ENCODE measurements at regions not wholly inside any gene's neighbourhood (a gene's known extent, or its start where the extent isn't known, plus 50 kb on each side); places are given as distances from the start of the nearest gene placed in this dataset.

DNA sequence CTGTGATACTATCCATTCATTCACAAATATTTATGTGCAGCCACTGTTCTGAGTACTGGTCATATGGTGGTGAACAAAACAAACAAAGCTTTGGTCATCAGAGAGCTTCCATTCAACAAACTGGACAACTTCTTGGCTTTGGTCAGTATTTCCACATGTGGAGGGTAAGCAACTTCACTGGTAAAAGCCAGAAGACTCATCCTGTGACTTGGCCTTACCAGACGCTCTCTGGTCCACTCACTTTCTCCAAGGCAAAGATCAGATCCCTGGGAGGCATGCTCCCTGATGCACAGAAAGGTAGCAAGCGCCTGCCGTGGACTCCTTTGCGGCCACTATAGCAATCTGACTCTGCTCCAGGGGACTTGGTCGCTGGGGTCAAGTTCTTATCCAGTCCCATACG is 179.5 kb downstream of the EN1 start:
- TF ChIP-seq CTCF (conservative IDR thresholded peaks at IDR 0.05; ENCODE audit: control insufficient read depth, insufficient read depth, low read depth, low read length), result no peak
- no peak overlapping the region for H3K4me3 ChIP-seq (ENCODE audit: control insufficient read depth, low read depth, low read length)
- DNase-seq (ENCODE audit: low read depth), result peak; percentile 99

DNA sequence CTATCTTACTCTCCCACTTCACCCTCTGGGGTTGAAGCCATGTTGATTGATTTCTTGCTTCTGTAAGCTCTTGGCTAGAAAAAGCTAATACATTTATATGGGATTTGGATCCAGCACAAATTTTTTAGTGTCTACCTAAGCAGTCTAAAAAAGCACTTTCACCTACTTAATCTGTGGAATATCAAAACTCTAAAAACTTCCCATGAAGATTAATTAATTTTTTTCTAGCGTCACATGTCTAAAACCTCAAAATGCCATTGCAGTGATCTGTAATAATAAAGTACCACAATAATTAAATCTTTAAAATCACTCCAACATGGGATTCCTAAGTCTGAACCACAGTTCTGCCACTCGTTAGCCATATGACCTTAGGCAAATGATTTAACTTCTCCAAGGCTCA is 180.1 kb downstream of the EN1 start:
- peak; percentile 72 for DNase-seq (ENCODE audit: low read depth)
- H3K4me3 ChIP-seq (ENCODE audit: control insufficient read depth, low read depth, low read length), result no peak overlapping the region

DNA sequence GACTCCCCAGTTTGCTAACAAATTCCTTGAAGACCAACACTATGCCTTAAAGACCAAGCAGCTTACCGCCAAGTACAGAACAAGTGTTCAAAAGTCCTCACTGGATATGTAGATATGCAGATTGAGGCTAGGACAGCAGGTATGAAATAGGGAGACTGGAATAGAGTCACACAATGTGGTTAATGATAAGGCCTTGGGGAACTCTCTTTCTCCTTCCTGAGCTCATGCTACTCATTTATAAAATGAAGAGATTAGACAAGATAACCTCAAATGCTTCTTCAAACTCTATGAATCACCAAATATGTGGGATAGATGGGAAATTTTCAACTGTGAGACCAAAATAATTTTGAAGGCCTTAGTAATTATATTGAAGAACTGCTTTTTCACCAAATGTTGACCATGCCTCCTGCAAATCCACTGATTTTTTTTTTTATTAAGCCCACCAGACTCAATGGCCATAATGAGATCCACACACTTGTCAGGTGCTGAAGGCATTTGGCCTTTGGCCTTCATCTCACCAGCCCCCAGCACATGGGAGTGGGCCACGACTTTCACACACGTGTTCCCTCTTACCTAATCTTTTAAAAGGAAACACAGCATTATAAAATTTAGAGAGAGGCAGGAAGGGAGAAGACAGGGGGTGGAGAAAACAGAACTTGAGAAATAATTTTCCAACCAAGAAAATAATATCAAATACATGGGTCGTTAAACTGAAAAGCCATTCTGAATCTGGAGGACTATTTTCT is 181.5 kb downstream of the EN1 start:
- DNase-seq (ENCODE audit: low read depth), result no peak
- no peak for TF ChIP-seq CTCF (conservative IDR thresholded peaks at IDR 0.05; ENCODE audit: control insufficient read depth, insufficient read depth, low read depth, low read length)
- no peak overlapping the region for H3K4me3 ChIP-seq (ENCODE audit: control insufficient read depth, low read depth, low read length)

More for the DNA sequence above, 180.1 kb downstream of the EN1 start:
- no peak for TF ChIP-seq CTCF (conservative IDR thresholded peaks at IDR 0.05; ENCODE audit: control insufficient read depth, insufficient read depth, low read depth, low read length)

DNA sequence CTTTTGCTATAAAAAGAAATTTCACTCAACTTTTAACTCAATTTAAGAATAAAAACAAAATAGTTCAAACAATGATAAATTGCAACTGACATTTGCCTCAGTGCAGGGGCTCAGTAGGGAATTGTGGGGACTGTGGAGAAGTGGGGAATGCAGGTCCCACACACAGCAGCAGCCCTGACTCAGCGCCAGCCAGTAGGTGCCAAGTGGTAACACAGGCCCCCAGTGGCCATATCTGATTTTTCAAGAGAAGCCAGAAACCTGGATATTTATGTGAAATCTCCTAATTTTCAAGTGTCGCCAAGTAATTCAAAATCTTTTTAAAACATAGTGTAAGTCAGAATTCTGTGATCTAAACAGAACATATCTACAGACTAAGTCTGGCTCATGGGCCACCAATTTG is 186.3 kb downstream of the EN1 start:
- peak; percentile 50 for DNase-seq (ENCODE audit: low read depth)
- TF ChIP-seq CTCF (conservative IDR thresholded peaks at IDR 0.05; ENCODE audit: control insufficient read depth, insufficient read depth, low read depth, low read length), result peak; percentile 23
- H3K4me3 ChIP-seq (ENCODE audit: control insufficient read depth, low read depth, low read length), result no peak overlapping the region

GRCh38 chr2:118658596-118659198 is 188.8 kb downstream of the EN1 start:
- peak; percentile 65 for DNase-seq (ENCODE audit: low read depth)

GRCh38 chr2:118657466-118657865 is 190.0 kb downstream of the EN1 start:
- no peak for TF ChIP-seq CTCF (conservative IDR thresholded peaks at IDR 0.05; ENCODE audit: control insufficient read depth, insufficient read depth, low read depth, low read length)
- H3K4me3 ChIP-seq (ENCODE audit: control insufficient read depth, low read depth, low read length), result no peak overlapping the region
- peak; percentile 68 for DNase-seq (ENCODE audit: low read depth)

More at GRCh38 chr2:118658596-118659198, 188.8 kb downstream of the EN1 start:
- TF ChIP-seq CTCF (conservative IDR thresholded peaks at IDR 0.05; ENCODE audit: control insufficient read depth, insufficient read depth, low read depth, low read length), result no peak
- no peak overlapping the region for H3K4me3 ChIP-seq (ENCODE audit: control insufficient read depth, low read depth, low read length)

All from fibroblast of mammary gland (primary cell).